Astrocyte (in vitro differentiated cells and primary cell): ENCODE measurements at regions not wholly inside any gene's neighbourhood (a gene's known extent, or its start where the extent isn't known, plus 50 kb on each side); places are given as distances from the start of the nearest gene placed in this dataset.
"Not testable (repeated sequence)": the region's sequence is repeated elsewhere in the genome, so short reads cannot be mapped to it uniquely, and the experiment has no call there.

ENCODE experiments used
- EZH2 ChIP-seq: IDR thresholded peaks from 2 replicates; pipeline ENCODE4 v1.6.1; 2012; ENCODE audit warnings: mild to moderate bottlenecking, low read length, inconsistent platforms; ENCODE audit not compliant: insufficient read depth
- TF ChIP-seq, protein P1 (sequence below): IDR thresholded peaks from 2 replicates; pipeline ENCODE4 v1.5.1; 2011; ENCODE audit warnings: low read depth, mild to moderate bottlenecking, inconsistent platforms, low read length, moderate library complexity; ENCODE audit not compliant: insufficient read depth

GRCh38 chr5:92302356-92302755 is 919.2 kb upstream of the ARRDC3 start:
- TF ChIP-seq, protein P1, sequence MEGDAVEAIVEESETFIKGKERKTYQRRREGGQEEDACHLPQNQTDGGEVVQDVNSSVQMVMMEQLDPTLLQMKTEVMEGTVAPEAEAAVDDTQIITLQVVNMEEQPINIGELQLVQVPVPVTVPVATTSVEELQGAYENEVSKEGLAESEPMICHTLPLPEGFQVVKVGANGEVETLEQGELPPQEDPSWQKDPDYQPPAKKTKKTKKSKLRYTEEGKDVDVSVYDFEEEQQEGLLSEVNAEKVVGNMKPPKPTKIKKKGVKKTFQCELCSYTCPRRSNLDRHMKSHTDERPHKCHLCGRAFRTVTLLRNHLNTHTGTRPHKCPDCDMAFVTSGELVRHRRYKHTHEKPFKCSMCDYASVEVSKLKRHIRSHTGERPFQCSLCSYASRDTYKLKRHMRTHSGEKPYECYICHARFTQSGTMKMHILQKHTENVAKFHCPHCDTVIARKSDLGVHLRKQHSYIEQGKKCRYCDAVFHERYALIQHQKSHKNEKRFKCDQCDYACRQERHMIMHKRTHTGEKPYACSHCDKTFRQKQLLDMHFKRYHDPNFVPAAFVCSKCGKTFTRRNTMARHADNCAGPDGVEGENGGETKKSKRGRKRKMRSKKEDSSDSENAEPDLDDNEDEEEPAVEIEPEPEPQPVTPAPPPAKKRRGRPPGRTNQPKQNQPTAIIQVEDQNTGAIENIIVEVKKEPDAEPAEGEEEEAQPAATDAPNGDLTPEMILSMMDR, result not testable (repeated sequence)
- not testable (repeated sequence) for TF ChIP-seq EZH2
